GM19395 (cell line): ENCODE measurements at regions not wholly inside any gene's neighbourhood (a gene's known extent, or its start where the extent isn't known, plus 50 kb on each side); places are given as distances from the start of the nearest gene placed in this dataset.

ENCODE experiments used
- ATAC-seq: cut with Tn5 transposase; IDR thresholded peaks from one replicate; pipeline ENCODE4 v1.9.1; 2021; ENCODE audit warnings: mild to moderate bottlenecking, moderate library complexity; ENCODE audit not compliant: unreplicated experiment

- no peak for ATAC-seq
Observed at GRCh38 chr7:68491523-68492358, 1106.5 kb upstream of the AUTS2 start.

- no peak for ATAC-seq
Observed at GRCh38 chr7:68492359-68492690, 1106.0 kb upstream of the AUTS2 start.

GRCh38 chr7:68503400-68503799 is 1094.9 kb upstream of the AUTS2 start:
- ATAC-seq, result no peak

GRCh38 chr7:68504716-68505115 is 1093.6 kb upstream of the AUTS2 start:
- no peak for ATAC-seq

GRCh38 chr7:68505721-68506120 is 1092.6 kb upstream of the AUTS2 start:
- ATAC-seq, result no peak

GRCh38 chr7:68507668-68508067 is 1090.6 kb upstream of the AUTS2 start:
- no peak for ATAC-seq

GRCh38 chr7:68509054-68509453 is 1089.2 kb upstream of the AUTS2 start:
- no peak for ATAC-seq

- no peak for ATAC-seq
Observed at GRCh38 chr7:68509603-68510002, 1088.7 kb upstream of the AUTS2 start.

GRCh38 chr7:68511281-68511680 is 1087.0 kb upstream of the AUTS2 start:
- no peak for ATAC-seq

- ATAC-seq, result no peak
Observed at GRCh38 chr7:68512466-68512865, 1085.8 kb upstream of the AUTS2 start.

GRCh38 chr7:68518060-68518459 is 1080.2 kb upstream of the AUTS2 start:
- ATAC-seq, result no peak

GRCh38 chr7:68524126-68524525 is 1074.1 kb upstream of the AUTS2 start:
- no peak for ATAC-seq

GRCh38 chr7:68529221-68529620 is 1069.1 kb upstream of the AUTS2 start:
- ATAC-seq, result no peak

- no peak for ATAC-seq
Observed at GRCh38 chr7:68535266-68535665, 1063.0 kb upstream of the AUTS2 start.

- no peak for ATAC-seq
Observed at GRCh38 chr7:68537051-68537773, 1061.1 kb upstream of the AUTS2 start.

GRCh38 chr7:68537774-68538071 is 1060.6 kb upstream of the AUTS2 start:
- no peak for ATAC-seq

GRCh38 chr7:68542831-68543230 is 1055.4 kb upstream of the AUTS2 start:
- no peak for ATAC-seq

GRCh38 chr7:68544851-68545250 is 1053.4 kb upstream of the AUTS2 start:
- ATAC-seq, result no peak

GRCh38 chr7:68547181-68547580 is 1051.1 kb upstream of the AUTS2 start:
- ATAC-seq, result no peak

- ATAC-seq, result no peak
Observed at GRCh38 chr7:68547799-68548198, 1050.5 kb upstream of the AUTS2 start.

- ATAC-seq, result no peak
Observed at GRCh38 chr7:68550027-68550426, 1048.2 kb upstream of the AUTS2 start.

GRCh38 chr7:68550635-68551034 is 1047.6 kb upstream of the AUTS2 start:
- ATAC-seq, result no peak

- no peak for ATAC-seq
Observed at GRCh38 chr7:68556537-68556936, 1041.7 kb upstream of the AUTS2 start.
